Prostate gland (tissue), 2 donors: ENCODE measurements at regions not wholly inside any gene's neighbourhood (a gene's known extent, or its start where the extent isn't known, plus 50 kb on each side); places are given as distances from the start of the nearest gene placed in this dataset.

ENCODE experiments used
- POLR2A ChIP-seq: fragments of 450-650 bp; IDR thresholded peaks from one replicate; pipeline ENCODE4 v1.6.1; 2016; ENCODE audit warnings: antibody characterized with exemption, mild to moderate bottlenecking
- POLR2AphosphoS5 ChIP-seq: sonication (generic); formaldehyde crosslinking; IDR thresholded peaks from one replicate; pipeline ENCODE4 v1.6.1; 2017; ENCODE audit warnings: antibody characterized with exemption
- TF ChIP-seq, protein P1 (sequence below), 4 experiments: fragments of 200-600 bp in 2 of 4; fragments of 450-650 bp in 2 of 4; sonication (generic) in 2 of 4; IDR thresholded peaks; 1 replicate in 3 of 4; 2 replicates in 1 of 4; pipeline ENCODE4 v1.5.1; 2016 to 2019; ENCODE audit warnings: antibody characterized with exemption in 4 of 4, mild to moderate bottlenecking in 2 of 4, moderate library complexity in 2 of 4

DNA sequence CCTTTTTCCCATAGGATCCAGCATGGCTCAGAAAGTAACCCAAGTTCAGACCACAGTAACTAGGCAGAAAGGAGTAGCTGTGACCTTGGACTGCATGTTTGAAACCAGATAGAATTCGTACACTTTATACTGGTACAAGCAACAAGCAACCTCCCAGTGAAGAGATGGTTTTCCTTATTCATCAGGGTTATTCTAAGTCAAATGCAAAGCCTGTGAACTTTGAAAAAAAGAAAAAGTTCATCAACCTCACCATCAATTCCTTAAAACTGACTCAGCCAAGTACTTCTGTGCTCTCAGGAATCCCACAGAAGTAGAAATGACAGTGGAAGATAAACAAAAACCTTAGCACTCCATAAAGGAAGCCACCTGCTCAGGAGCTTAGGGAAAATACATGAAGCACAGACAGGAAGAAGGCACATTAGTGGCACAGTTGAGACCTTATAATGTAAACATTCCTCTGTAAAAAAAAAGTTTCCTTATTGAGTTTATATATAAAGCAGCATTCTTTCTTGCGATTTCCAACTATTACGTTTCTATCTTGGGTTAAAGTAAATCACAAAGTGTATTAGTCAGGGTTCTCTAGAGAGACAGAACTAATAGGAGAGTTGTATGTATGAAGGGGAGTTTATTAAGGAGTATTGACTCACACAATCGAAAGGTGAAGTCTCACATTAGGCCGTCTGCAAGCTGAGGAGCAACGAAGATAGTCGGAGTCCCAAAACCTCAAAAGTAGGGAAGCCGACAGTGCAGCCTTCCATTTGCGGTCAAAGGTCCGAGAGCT is 398.4 kb downstream of the DAD1 start:
- TF ChIP-seq, protein P1, sequence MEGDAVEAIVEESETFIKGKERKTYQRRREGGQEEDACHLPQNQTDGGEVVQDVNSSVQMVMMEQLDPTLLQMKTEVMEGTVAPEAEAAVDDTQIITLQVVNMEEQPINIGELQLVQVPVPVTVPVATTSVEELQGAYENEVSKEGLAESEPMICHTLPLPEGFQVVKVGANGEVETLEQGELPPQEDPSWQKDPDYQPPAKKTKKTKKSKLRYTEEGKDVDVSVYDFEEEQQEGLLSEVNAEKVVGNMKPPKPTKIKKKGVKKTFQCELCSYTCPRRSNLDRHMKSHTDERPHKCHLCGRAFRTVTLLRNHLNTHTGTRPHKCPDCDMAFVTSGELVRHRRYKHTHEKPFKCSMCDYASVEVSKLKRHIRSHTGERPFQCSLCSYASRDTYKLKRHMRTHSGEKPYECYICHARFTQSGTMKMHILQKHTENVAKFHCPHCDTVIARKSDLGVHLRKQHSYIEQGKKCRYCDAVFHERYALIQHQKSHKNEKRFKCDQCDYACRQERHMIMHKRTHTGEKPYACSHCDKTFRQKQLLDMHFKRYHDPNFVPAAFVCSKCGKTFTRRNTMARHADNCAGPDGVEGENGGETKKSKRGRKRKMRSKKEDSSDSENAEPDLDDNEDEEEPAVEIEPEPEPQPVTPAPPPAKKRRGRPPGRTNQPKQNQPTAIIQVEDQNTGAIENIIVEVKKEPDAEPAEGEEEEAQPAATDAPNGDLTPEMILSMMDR (IDR thresholded peaks at IDR 0.05): no peak
- TF ChIP-seq POLR2A: no peak
- TF ChIP-seq POLR2AphosphoS5: no peak
